Activated CD4-positive, alpha-beta T cell treated with anti-CD3 and anti-CD28 coated beads for 4 hours (primary cell): ENCODE measurements at regions not wholly inside any gene's neighbourhood (a gene's known extent, or its start where the extent isn't known, plus 50 kb on each side); places are given as distances from the start of the nearest gene placed in this dataset.
"Not testable (repeated sequence)": the region's sequence is repeated elsewhere in the genome, so short reads cannot be mapped to it uniquely, and the experiment has no call there.

Source experiments
- DNase-seq, 2 donors: peaks; one replicate each; pipeline ENCODE4 v3.0.0-alpha.2; 2020

GRCh38 chr10:21289961-21290360, 235.5 kb downstream of the SKIDA1 start:
- DNase-seq: no peak

GRCh38 chr10:21289271-21289670, 236.2 kb downstream of the SKIDA1 start:
- DNase-seq: no peak

GRCh38 chr10:21285742-21286331, 239.6 kb downstream of the SKIDA1 start:
- no peak for DNase-seq

GRCh38 chr10:21285207-21285606, 240.3 kb downstream of the SKIDA1 start:
- DNase-seq: no peak

GRCh38 chr10:21284301-21284700, 241.2 kb downstream of the SKIDA1 start:
- no peak for DNase-seq

- not testable (repeated sequence) for DNase-seq
Observed at GRCh38 chr10:21283053-21283452, 242.4 kb downstream of the SKIDA1 start.

GRCh38 chr10:21281765-21282484, 243.6 kb downstream of the SKIDA1 start:
- no peak for DNase-seq

- DNase-seq: no peak
Observed at GRCh38 chr10:21280971-21281572, 244.4 kb downstream of the SKIDA1 start.

- no peak for DNase-seq
Observed at GRCh38 chr10:21280037-21280436, 245.4 kb downstream of the SKIDA1 start.

- no peak for DNase-seq
Observed at GRCh38 chr10:21279217-21279575, 246.3 kb downstream of the SKIDA1 start.

GRCh38 chr10:21278491-21279216, 246.8 kb downstream of the SKIDA1 start:
- DNase-seq: peak; percentile 55 to 57

GRCh38 chr10:21273400-21273968, 252.0 kb downstream of the SKIDA1 start:
- DNase-seq: no peak

GRCh38 chr10:21272643-21273399, 252.7 kb downstream of the SKIDA1 start:
- no peak for DNase-seq

- DNase-seq: no peak
Observed at GRCh38 chr10:21270976-21271375, 254.5 kb downstream of the SKIDA1 start.

GRCh38 chr10:21269289-21269688, 256.2 kb downstream of the SKIDA1 start:
- DNase-seq: no peak

GRCh38 chr10:21265622-21266021, 259.9 kb downstream of the SKIDA1 start:
- DNase-seq: no peak

GRCh38 chr10:21264271-21264670, 261.2 kb downstream of the SKIDA1 start:
- no peak for DNase-seq

GRCh38 chr10:21263839-21264238, 261.6 kb downstream of the SKIDA1 start:
- no peak for DNase-seq

- DNase-seq: no peak
Observed at GRCh38 chr10:21263263-21263803, 262.1 kb downstream of the SKIDA1 start.

GRCh38 chr10:21261842-21262294, 263.6 kb downstream of the SKIDA1 start:
- DNase-seq: no peak

- no peak for DNase-seq
Observed at GRCh38 chr10:21260506-21261149, 264.9 kb downstream of the SKIDA1 start.

- DNase-seq: no peak
Observed at GRCh38 chr10:21260066-21260465, 265.4 kb downstream of the SKIDA1 start.
